ENCODE measurements at regions not wholly inside any gene's neighbourhood (a gene's known extent, or its start where the extent isn't known, plus 50 kb on each side); places are given as distances from the start of the nearest gene placed in this dataset.

DNA sequence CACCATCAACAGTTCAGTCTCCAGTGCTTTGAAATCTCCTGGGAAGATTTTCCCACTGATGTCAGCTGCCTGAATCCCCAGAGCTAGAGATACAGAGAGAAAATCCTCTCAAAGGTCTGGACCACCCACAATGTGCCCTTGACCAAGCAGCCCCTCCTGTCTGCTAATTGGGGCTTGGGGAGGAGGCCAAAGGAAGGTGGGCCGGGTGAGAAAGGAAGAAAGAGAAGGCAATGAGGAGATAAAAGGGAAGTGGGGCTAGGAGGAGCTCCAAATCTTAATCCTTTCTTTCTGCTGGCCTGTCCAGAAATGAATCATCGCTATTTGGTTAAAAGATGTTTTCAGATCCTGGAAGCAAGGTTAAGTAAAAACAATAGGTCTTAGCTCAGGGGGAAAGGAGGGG is 322.9 kb downstream of the BCL11B start:
- Mint-ChIP-seq H3K9me3 (ENCODE audit: unreplicated experiment) (no peaks in the 10 kb centered on the region), H3K27me3 (ENCODE audit: unreplicated experiment) (peaks cover 2% of the 10 kb centered on the region), H3K36me3 (ENCODE audit: low read depth, unreplicated experiment) (no peaks in the 10 kb centered on the region), H3K4me1 (ENCODE audit: unreplicated experiment) (peaks cover 31% of the 10 kb centered on the region), H3K4me3 (ENCODE audit: unreplicated experiment) (no peak overlapping the region), H3K27ac (ENCODE audit: unreplicated experiment) (no peak overlapping the region)
- DNase-seq (ENCODE audit: low spot score) = no peak
- TF ChIP-seq, protein P1, sequence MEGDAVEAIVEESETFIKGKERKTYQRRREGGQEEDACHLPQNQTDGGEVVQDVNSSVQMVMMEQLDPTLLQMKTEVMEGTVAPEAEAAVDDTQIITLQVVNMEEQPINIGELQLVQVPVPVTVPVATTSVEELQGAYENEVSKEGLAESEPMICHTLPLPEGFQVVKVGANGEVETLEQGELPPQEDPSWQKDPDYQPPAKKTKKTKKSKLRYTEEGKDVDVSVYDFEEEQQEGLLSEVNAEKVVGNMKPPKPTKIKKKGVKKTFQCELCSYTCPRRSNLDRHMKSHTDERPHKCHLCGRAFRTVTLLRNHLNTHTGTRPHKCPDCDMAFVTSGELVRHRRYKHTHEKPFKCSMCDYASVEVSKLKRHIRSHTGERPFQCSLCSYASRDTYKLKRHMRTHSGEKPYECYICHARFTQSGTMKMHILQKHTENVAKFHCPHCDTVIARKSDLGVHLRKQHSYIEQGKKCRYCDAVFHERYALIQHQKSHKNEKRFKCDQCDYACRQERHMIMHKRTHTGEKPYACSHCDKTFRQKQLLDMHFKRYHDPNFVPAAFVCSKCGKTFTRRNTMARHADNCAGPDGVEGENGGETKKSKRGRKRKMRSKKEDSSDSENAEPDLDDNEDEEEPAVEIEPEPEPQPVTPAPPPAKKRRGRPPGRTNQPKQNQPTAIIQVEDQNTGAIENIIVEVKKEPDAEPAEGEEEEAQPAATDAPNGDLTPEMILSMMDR (IDR thresholded peaks at IDR 0.05; ENCODE audit: unreplicated experiment) = no peak

GRCh38 chr14:98949481-98950135 is 322.4 kb downstream of the BCL11B start:
- Mint-ChIP-seq H3K9me3 (ENCODE audit: unreplicated experiment) (no peaks in the 10 kb centered on the region), H3K4me3 (ENCODE audit: unreplicated experiment) (no peak overlapping the region), H3K36me3 (ENCODE audit: low read depth, unreplicated experiment) (no peaks in the 10 kb centered on the region), H3K27me3 (ENCODE audit: unreplicated experiment) (peaks cover 2% of the 10 kb centered on the region), H3K4me1 (ENCODE audit: unreplicated experiment) (peaks cover 31% of the 10 kb centered on the region), H3K27ac (ENCODE audit: unreplicated experiment) (no peak overlapping the region)
- no peak for DNase-seq (ENCODE audit: low spot score)
- TF ChIP-seq, protein P1 (IDR thresholded peaks at IDR 0.05; ENCODE audit: unreplicated experiment) = no peak

GRCh38 chr14:98950353-98950895 is 321.6 kb downstream of the BCL11B start:
- TF ChIP-seq, protein P1 (IDR thresholded peaks at IDR 0.05; ENCODE audit: unreplicated experiment) = no peak
- DNase-seq (ENCODE audit: low spot score) = no peak
- Mint-ChIP-seq H3K36me3 (ENCODE audit: low read depth, unreplicated experiment) (no peaks in the 10 kb centered on the region), H3K27ac (ENCODE audit: unreplicated experiment) (no peak overlapping the region), H3K9me3 (ENCODE audit: unreplicated experiment) (no peaks in the 10 kb centered on the region), H3K4me3 (ENCODE audit: unreplicated experiment) (no peak overlapping the region), H3K27me3 (ENCODE audit: unreplicated experiment) (peaks cover 1% of the 10 kb centered on the region), H3K4me1 (ENCODE audit: unreplicated experiment) (peaks cover 31% of the 10 kb centered on the region)

GRCh38 chr14:98951031-98951430 is 321.0 kb downstream of the BCL11B start:
- TF ChIP-seq, protein P1 (IDR thresholded peaks at IDR 0.05; ENCODE audit: unreplicated experiment) = no peak
- H3K36me3 Mint-ChIP-seq (ENCODE audit: low read depth, unreplicated experiment) = no peaks in the 10 kb centered on the region
- no peak for DNase-seq (ENCODE audit: low spot score)
- peaks cover under 1% of the 10 kb centered on the region for H3K27me3 Mint-ChIP-seq (ENCODE audit: unreplicated experiment)
- H3K9me3 Mint-ChIP-seq (ENCODE audit: unreplicated experiment) = no peaks in the 10 kb centered on the region
- no peak overlapping the region for H3K4me3 Mint-ChIP-seq (ENCODE audit: unreplicated experiment)
- no peak overlapping the region for H3K27ac Mint-ChIP-seq (ENCODE audit: unreplicated experiment)
- peaks cover 26% of the 10 kb centered on the region for H3K4me1 Mint-ChIP-seq (ENCODE audit: unreplicated experiment)

- Mint-ChIP-seq H3K27ac (ENCODE audit: unreplicated experiment) (no peak overlapping the region), H3K4me3 (ENCODE audit: unreplicated experiment) (no peak overlapping the region)
These were observed 320.4 kb downstream of the BCL11B start for GRCh38 chr14:98951521-98952152.

More at GRCh38 chr14:98951521-98952152, 320.4 kb downstream of the BCL11B start:
- Mint-ChIP-seq H3K27me3 (ENCODE audit: unreplicated experiment) (peaks cover 2% of the 10 kb centered on the region), H3K4me1 (ENCODE audit: unreplicated experiment) (peaks cover 20% of the 10 kb centered on the region), H3K9me3 (ENCODE audit: unreplicated experiment) (no peaks in the 10 kb centered on the region), H3K36me3 (ENCODE audit: low read depth, unreplicated experiment) (no peaks in the 10 kb centered on the region)
- TF ChIP-seq, protein P1 (IDR thresholded peaks at IDR 0.05; ENCODE audit: unreplicated experiment) = no peak
- DNase-seq (ENCODE audit: low spot score) = no peak
